Vagina (tissue), 2 donors: ENCODE measurements at regions not wholly inside any gene's neighbourhood (a gene's known extent, or its start where the extent isn't known, plus 50 kb on each side); places are given as distances from the start of the nearest gene placed in this dataset.

Source experiments
- CTCF ChIP-seq, 3 experiments: fragments of 450-650 bp in 2 of 3; fragments of 200-600 bp in 1 of 3; sonication (generic) in 1 of 3; IDR thresholded peaks; one replicate each; pipeline ENCODE4 v1.5.1; 2017 to 2019; ENCODE audit warnings: antibody characterized with exemption in 3 of 3, mild to moderate bottlenecking in 2 of 3, moderate library complexity in 2 of 3
- POLR2A ChIP-seq, 2 donors: fragments of 450-650 bp; IDR thresholded peaks; one replicate each; pipeline ENCODE4 v1.6.1; 2017; ENCODE audit warnings: antibody characterized with exemption in 2 of 2, mild to moderate bottlenecking in 2 of 2, moderate library complexity in 2 of 2

GRCh38 chr18:67794521-67794920, 278.0 kb upstream of the DSEL start:
- TF ChIP-seq CTCF (IDR thresholded peaks at IDR 0.05) (no peak), POLR2A (IDR thresholded peaks at IDR 0.05) (no peak)
